Neural progenitor cell (in vitro differentiated cells): ENCODE measurements at regions not wholly inside any gene's neighbourhood (a gene's known extent, or its start where the extent isn't known, plus 50 kb on each side); places are given as distances from the start of the nearest gene placed in this dataset.

Experiments
- EZH2 ChIP-seq: fragments of 200-600 bp; sonication (generic); IDR thresholded peaks from 2 replicates; pipeline ENCODE4 v1.6.1; 2017; ENCODE audit warnings: antibody characterized with exemption, mild to moderate bottlenecking, moderate library complexity
- TF ChIP-seq, protein P1 (sequence below): fragments of 200-600 bp; sonication (generic); IDR thresholded peaks from 2 replicates; pipeline ENCODE4 v1.5.1; 2017; ENCODE audit warnings: antibody characterized with exemption, mild to moderate bottlenecking

- TF ChIP-seq, protein P1, sequence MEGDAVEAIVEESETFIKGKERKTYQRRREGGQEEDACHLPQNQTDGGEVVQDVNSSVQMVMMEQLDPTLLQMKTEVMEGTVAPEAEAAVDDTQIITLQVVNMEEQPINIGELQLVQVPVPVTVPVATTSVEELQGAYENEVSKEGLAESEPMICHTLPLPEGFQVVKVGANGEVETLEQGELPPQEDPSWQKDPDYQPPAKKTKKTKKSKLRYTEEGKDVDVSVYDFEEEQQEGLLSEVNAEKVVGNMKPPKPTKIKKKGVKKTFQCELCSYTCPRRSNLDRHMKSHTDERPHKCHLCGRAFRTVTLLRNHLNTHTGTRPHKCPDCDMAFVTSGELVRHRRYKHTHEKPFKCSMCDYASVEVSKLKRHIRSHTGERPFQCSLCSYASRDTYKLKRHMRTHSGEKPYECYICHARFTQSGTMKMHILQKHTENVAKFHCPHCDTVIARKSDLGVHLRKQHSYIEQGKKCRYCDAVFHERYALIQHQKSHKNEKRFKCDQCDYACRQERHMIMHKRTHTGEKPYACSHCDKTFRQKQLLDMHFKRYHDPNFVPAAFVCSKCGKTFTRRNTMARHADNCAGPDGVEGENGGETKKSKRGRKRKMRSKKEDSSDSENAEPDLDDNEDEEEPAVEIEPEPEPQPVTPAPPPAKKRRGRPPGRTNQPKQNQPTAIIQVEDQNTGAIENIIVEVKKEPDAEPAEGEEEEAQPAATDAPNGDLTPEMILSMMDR: no peak
- TF ChIP-seq EZH2: no peak
Measured at GRCh38 chr22:47919001-47919441, 1156.6 kb downstream of the TBC1D22A start.
